Mononuclear cell (primary cell): ENCODE measurements at regions not wholly inside any gene's neighbourhood (a gene's known extent, or its start where the extent isn't known, plus 50 kb on each side); places are given as distances from the start of the nearest gene placed in this dataset.
"Not testable (repeated sequence)": the region's sequence is repeated elsewhere in the genome, so short reads cannot be mapped to it uniquely, and the experiment has no call there.

Source experiments
- H3K27me3 ChIP-seq: 2 replicates; pipeline ENCODE4 v1.6.0; 2011; ENCODE audit warnings: low read length, control low read depth; ENCODE audit not compliant: insufficient read depth
- H3K4me1 ChIP-seq: 2 replicates; pipeline ENCODE4 v1.5.1; 2011; ENCODE audit warnings: mild to moderate bottlenecking, low read length, control low read depth; ENCODE audit not compliant: insufficient read depth
- H3K4me3 ChIP-seq: 2 replicates; pipeline ENCODE4 v1.5.1; 2011; ENCODE audit warnings: mild to moderate bottlenecking, low read length, moderate library complexity
- H3K9me3 ChIP-seq: 2 replicates; pipeline ENCODE4 v1.5.1; 2011; ENCODE audit warnings: low read depth, mild to moderate bottlenecking, control low read depth, low read length

GRCh38 chr6:155853011-155853410 is 397.4 kb upstream of the NOX3 start:
- Histone ChIP-seq H3K4me3 (no peak overlapping the region), H3K9me3 (no peaks in the 10 kb centered on the region), H3K27me3 (no peaks in the 10 kb centered on the region), H3K4me1 (peaks cover 5% of the 10 kb centered on the region)

- Histone ChIP-seq H3K4me3 (no peak overlapping the region), H3K27me3 (no peaks in the 10 kb centered on the region), H3K4me1 (peaks cover 5% of the 10 kb centered on the region), H3K9me3 (no peaks in the 10 kb centered on the region)
Observed at GRCh38 chr6:155850408-155850841, 394.8 kb upstream of the NOX3 start.

- H3K4me1 ChIP-seq: peaks cover 5% of the 10 kb centered on the region
- no peak overlapping the region for H3K4me3 ChIP-seq
- no peaks in the 10 kb centered on the region for H3K9me3 ChIP-seq
- no peaks in the 10 kb centered on the region for H3K27me3 ChIP-seq
Observed at GRCh38 chr6:155847711-155848110, 392.1 kb upstream of the NOX3 start.

- H3K4me1 ChIP-seq: no peaks in the 10 kb centered on the region
- H3K27me3 ChIP-seq: no peaks in the 10 kb centered on the region
Observed at GRCh38 chr6:155837474-155837873, 381.8 kb upstream of the NOX3 start.

GRCh38 chr6:155832596-155832995 is 377.0 kb upstream of the NOX3 start:
- Histone ChIP-seq H3K9me3 (no peaks in the 10 kb centered on the region), H3K4me3 (no peak overlapping the region), H3K27me3 (no peaks in the 10 kb centered on the region), H3K4me1 (no peaks in the 10 kb centered on the region)

More at GRCh38 chr6:155837474-155837873, 381.8 kb upstream of the NOX3 start:
- Histone ChIP-seq H3K4me3 (no peak overlapping the region), H3K9me3 (no peaks in the 10 kb centered on the region)

DNA sequence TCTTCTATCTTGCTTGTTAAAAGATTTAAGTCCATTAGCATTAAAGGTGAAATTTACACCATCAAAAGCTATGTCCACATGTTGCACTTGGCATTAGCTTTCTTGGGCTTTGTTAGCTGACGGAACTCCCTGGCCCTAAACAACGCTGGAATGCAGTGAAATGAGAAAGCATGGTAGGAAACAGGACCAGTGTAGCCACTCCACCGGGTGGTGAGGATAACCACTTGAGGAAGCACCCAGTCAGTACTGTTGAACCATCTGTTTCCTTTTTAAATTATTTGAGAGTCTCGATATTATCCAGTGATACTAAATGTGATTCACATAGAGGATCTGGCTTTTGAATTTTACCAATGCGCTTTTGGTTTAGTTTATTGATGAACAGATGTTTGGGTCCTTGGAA is 374.9 kb upstream of the NOX3 start:
- no peaks in the 10 kb centered on the region for H3K27me3 ChIP-seq
- no peaks in the 10 kb centered on the region for H3K4me1 ChIP-seq
- no peak overlapping the region for H3K4me3 ChIP-seq
- H3K9me3 ChIP-seq: no peaks in the 10 kb centered on the region

GRCh38 chr6:155829646-155830045 is 374.0 kb upstream of the NOX3 start:
- H3K9me3 ChIP-seq: no peaks in the 10 kb centered on the region
- H3K4me1 ChIP-seq: no peaks in the 10 kb centered on the region

GRCh38 chr6:155828989-155829388 is 373.4 kb upstream of the NOX3 start:
- H3K9me3 ChIP-seq: no peaks in the 10 kb centered on the region

More at GRCh38 chr6:155829646-155830045, 374.0 kb upstream of the NOX3 start:
- no peak overlapping the region for H3K4me3 ChIP-seq
- H3K27me3 ChIP-seq: no peaks in the 10 kb centered on the region

GRCh38 chr6:155818698-155819097 is 363.1 kb upstream of the NOX3 start:
- H3K4me1 ChIP-seq: no peaks in the 10 kb centered on the region

More at GRCh38 chr6:155828989-155829388, 373.4 kb upstream of the NOX3 start:
- Histone ChIP-seq H3K27me3 (no peaks in the 10 kb centered on the region), H3K4me1 (no peaks in the 10 kb centered on the region), H3K4me3 (no peak overlapping the region)

DNA sequence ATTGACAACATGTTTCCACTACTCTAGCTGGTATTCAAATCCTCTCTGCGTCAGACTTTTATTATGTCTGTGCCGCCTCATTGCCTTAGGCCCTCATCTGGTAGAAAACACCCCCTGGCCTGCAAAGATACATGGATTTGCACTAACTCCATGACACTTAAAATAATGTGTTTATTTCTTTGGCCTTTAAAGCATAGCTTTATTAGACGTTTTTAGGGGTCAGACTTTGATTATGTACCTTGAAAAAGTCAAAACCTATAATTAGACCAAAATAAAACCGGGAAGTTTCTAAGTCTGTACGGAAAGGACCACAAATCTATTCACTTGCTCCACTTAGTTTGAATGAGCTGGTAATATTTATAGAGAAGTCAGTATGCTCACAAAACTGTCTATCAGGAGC is 357.9 kb upstream of the NOX3 start:
- Histone ChIP-seq H3K4me1 (no peaks in the 10 kb centered on the region), H3K4me3 (no peak overlapping the region), H3K9me3 (no peaks in the 10 kb centered on the region), H3K27me3 (no peaks in the 10 kb centered on the region)

More at GRCh38 chr6:155818698-155819097, 363.1 kb upstream of the NOX3 start:
- no peaks in the 10 kb centered on the region for H3K9me3 ChIP-seq
- H3K4me3 ChIP-seq: no peak overlapping the region
- no peaks in the 10 kb centered on the region for H3K27me3 ChIP-seq

GRCh38 chr6:155807243-155807642 is 351.6 kb upstream of the NOX3 start:
- Histone ChIP-seq H3K4me1 (no peaks in the 10 kb centered on the region), H3K4me3 (no peak overlapping the region), H3K9me3 (no peaks in the 10 kb centered on the region), H3K27me3 (no peaks in the 10 kb centered on the region)

- no peaks in the 10 kb centered on the region for H3K9me3 ChIP-seq
- H3K27me3 ChIP-seq: no peaks in the 10 kb centered on the region
- H3K4me1 ChIP-seq: no peaks in the 10 kb centered on the region
- no peak overlapping the region for H3K4me3 ChIP-seq
Observed at GRCh38 chr6:155801046-155801445, 345.4 kb upstream of the NOX3 start.

- not testable (repeated sequence) for H3K4me3 ChIP-seq, H3K27me3 ChIP-seq, H3K4me1 ChIP-seq, H3K9me3 ChIP-seq
Observed at GRCh38 chr6:155798876-155799275, 343.2 kb upstream of the NOX3 start.

DNA sequence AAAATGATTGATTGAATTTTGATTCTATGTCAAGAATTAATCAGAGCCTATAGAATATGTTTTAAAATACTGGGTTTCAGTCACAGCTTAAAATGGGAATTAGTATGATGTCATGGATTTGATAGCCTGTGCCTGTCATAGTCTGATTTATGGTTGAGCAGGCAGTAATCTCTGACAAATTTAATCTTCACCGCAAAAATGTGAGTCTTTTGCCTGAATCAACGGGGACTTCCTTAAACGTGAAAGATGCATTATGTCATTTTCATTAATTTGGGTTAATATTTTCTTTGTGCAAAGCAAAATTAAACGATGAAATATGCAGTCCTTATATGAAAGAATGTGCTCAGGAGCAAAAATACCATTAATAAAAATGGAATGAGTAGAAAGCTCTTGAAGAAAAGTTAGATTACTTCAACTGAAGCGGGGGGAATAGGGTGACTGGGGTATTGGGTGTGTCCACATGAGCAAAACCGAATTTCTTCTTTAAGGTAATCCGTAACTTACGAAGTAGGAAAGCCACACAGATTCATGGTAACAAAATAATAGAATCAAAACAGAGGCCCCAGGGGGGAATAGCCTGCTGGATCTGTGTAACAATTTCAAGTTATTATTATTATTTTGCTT is 339.6 kb upstream of the NOX3 start:
- Histone ChIP-seq H3K27me3 (peaks cover 3% of the 10 kb centered on the region), H3K4me3 (no peak overlapping the region), H3K9me3 (no peaks in the 10 kb centered on the region), H3K4me1 (no peaks in the 10 kb centered on the region)

DNA sequence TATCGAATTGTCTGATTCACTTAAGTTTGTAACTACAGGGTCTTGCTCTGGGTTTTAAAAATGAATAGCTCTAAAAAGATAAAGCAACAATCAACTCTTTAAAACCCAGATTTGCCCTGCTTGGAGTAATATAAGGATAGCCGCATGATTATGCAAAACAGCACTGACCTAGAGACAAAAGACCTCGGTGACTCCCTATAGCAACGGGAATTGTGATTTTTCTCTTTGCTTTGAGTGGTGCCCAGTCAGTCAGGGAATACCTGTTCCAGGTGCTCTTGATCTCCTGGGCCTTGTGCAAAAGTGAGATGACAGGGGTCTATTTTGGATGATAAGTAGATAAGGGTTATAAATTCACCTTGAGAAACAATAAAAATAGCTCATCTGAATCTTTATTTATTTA is 336.3 kb upstream of the NOX3 start:
- no peak overlapping the region for H3K4me3 ChIP-seq
- no peaks in the 10 kb centered on the region for H3K9me3 ChIP-seq
- H3K4me1 ChIP-seq: no peaks in the 10 kb centered on the region
- peaks cover 3% of the 10 kb centered on the region for H3K27me3 ChIP-seq

DNA sequence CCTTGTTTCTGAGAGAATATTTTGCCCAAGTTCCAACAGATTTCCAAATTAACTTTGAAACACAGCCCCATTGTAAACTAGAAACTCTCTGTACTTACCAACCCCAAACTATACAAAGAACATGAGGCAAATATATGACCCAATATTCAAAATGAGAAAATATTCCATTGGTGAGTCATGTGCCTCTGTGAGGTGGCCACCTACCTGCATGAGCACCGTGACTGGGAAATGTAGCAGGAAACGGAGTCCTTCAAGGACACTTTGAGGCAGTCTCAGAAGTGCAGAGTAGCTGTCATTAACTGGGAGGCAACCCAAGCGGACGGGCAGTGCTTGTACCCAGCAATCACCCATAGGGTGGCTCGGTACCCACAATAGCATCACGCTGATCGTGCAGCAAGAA is 335.5 kb upstream of the NOX3 start:
- H3K4me1 ChIP-seq: no peaks in the 10 kb centered on the region
- no peak overlapping the region for H3K4me3 ChIP-seq
- peaks cover 3% of the 10 kb centered on the region for H3K27me3 ChIP-seq
- no peaks in the 10 kb centered on the region for H3K9me3 ChIP-seq
